OCI-LY3 (cell line): ENCODE measurements at regions not wholly inside any gene's neighbourhood (a gene's known extent, or its start where the extent isn't known, plus 50 kb on each side); places are given as distances from the start of the nearest gene placed in this dataset.
A peak's percentile ranks its signal among the peaks of the same experiment; 100 is the strongest.

Experiments used
- H2AFZ ChIP-seq: fragments of 200-600, 300-600 bp; shearing (Covaris generic); 2 replicates; pipeline ENCODE4 v1.6.0; 2014; ENCODE audit warnings: antibody characterized with exemption, low read depth, low read length
- H3K27ac ChIP-seq: fragments of 200-600, 300-600 bp; sonication (generic); 2 replicates; pipeline ENCODE4 v1.5.1; 2014; ENCODE audit warnings: mild to moderate bottlenecking, low read length, moderate library complexity, mixed read lengths
- H3K27me3 ChIP-seq: fragments of 200-600, 300-600 bp; sonication (generic); 2 replicates; pipeline ENCODE4 v1.6.1; 2014; ENCODE audit warnings: low read depth, low read length, mixed read lengths
- H3K36me3 ChIP-seq: fragments of 200-600, 300-600 bp; sonication (generic); replicated peaks from 2 replicates; pipeline ENCODE3; 2014; ENCODE audit warnings: low read depth, low read length, mixed read lengths
- H3K4me1 ChIP-seq: fragments of 300-600, 200-600 bp; sonication (generic); 2 replicates; pipeline ENCODE4 v1.6.1; 2014; ENCODE audit warnings: low read length, mixed read lengths
- H3K4me2 ChIP-seq: fragments of 200-600, 300-600 bp; sonication (generic); 2 replicates; pipeline ENCODE4 v1.6.1; 2014; ENCODE audit warnings: low read length, mixed read lengths
- H3K4me3 ChIP-seq: fragments of 300-600, 200-600 bp; sonication (generic); 2 replicates; pipeline ENCODE4 v1.5.1; 2014; ENCODE audit warnings: antibody characterized with exemption, mild to moderate bottlenecking, low read length, moderate library complexity
- H3K79me2 ChIP-seq: fragments of 300-600, 200-600 bp; shearing (Covaris generic); 2 replicates; pipeline ENCODE4 v1.6.1; 2014; ENCODE audit warnings: mild to moderate bottlenecking, low read length, mixed read lengths
- H3K9ac ChIP-seq: fragments of 300-600, 200-600 bp; shearing (Covaris generic); 2 replicates; pipeline ENCODE4 v1.6.0; 2014; ENCODE audit warnings: mild to moderate bottlenecking, low read length, moderate library complexity
- H3K9me3 ChIP-seq: fragments of 200-600, 300-600 bp; shearing (Covaris generic); 2 replicates; pipeline ENCODE4 v1.6.1; 2014; ENCODE audit warnings: low read length, mixed read lengths; ENCODE audit not compliant: insufficient read depth
- H4K20me1 ChIP-seq: fragments of 200-600, 300-600 bp; sonication (generic); 2 replicates; pipeline ENCODE4 v1.6.1; 2016; ENCODE audit warnings: low read length, mixed read lengths; ENCODE audit not compliant: insufficient read depth
- EZH2phosphoT487 ChIP-seq: fragments of 200-600 bp; shearing (Covaris generic); IDR thresholded peaks from 2 replicates; pipeline ENCODE4 v1.6.1; 2018; ENCODE audit warnings: antibody characterized with exemption, mixed run types, low read depth
- TF ChIP-seq, protein P1 (sequence below): fragments of 200-600, 300-600 bp; sonication (generic); IDR thresholded peaks from 2 replicates; pipeline ENCODE4 v1.5.1; 2014; ENCODE audit warnings: antibody characterized with exemption, low read length, low read depth

DNA sequence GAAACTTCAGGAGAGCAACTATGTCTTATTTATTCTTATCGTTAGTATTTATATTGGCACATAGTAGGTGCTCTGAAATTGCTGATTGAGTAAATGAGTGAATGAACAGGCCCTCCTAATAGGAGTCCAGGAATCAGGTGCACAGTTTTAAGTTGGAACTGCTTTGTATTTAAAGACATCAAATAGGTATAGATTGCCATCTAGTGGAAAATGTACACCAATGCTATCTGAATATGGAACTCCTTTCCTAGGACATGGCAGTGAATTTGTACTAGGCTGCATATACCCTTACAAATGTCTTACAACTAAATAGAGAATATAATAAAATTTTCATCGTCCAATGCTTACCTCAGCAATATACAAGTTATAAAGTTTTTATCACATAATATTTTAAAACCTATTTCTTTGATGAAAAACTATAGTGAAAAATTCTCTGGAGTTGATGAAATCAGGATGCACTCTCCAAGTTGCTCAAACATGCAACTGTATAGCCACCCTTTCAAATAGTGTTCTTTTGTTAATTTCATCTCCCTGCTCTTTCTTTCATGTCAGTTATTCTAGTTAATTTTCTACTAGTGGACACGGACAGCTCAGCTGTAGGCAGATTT, 318.9 kb upstream of the SYT4 start:
- Histone ChIP-seq H4K20me1 (no peaks in the 10 kb centered on the region), H3K4me1 (peaks cover 68% of the 10 kb centered on the region), H3K9me3 (no peaks in the 10 kb centered on the region), H3K79me2 (no peaks in the 10 kb centered on the region), H2AFZ (peak overlapping the region; percentile 9; the same call in 1 of the 2 replicates), H3K36me3 (no peaks in the 10 kb centered on the region), H3K27ac (peak overlapping the region; percentile 1; the same call in 1 of the 2 replicates), H3K4me2 (no peak overlapping the region), H3K9ac (peak overlapping the region; percentile 16; the same call in 1 of the 2 replicates), H3K27me3 (no peaks in the 10 kb centered on the region), H3K4me3 (no peak overlapping the region)
- TF ChIP-seq, protein P1, sequence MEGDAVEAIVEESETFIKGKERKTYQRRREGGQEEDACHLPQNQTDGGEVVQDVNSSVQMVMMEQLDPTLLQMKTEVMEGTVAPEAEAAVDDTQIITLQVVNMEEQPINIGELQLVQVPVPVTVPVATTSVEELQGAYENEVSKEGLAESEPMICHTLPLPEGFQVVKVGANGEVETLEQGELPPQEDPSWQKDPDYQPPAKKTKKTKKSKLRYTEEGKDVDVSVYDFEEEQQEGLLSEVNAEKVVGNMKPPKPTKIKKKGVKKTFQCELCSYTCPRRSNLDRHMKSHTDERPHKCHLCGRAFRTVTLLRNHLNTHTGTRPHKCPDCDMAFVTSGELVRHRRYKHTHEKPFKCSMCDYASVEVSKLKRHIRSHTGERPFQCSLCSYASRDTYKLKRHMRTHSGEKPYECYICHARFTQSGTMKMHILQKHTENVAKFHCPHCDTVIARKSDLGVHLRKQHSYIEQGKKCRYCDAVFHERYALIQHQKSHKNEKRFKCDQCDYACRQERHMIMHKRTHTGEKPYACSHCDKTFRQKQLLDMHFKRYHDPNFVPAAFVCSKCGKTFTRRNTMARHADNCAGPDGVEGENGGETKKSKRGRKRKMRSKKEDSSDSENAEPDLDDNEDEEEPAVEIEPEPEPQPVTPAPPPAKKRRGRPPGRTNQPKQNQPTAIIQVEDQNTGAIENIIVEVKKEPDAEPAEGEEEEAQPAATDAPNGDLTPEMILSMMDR = peak; percentile 98
- no peak for TF ChIP-seq EZH2phosphoT487

DNA sequence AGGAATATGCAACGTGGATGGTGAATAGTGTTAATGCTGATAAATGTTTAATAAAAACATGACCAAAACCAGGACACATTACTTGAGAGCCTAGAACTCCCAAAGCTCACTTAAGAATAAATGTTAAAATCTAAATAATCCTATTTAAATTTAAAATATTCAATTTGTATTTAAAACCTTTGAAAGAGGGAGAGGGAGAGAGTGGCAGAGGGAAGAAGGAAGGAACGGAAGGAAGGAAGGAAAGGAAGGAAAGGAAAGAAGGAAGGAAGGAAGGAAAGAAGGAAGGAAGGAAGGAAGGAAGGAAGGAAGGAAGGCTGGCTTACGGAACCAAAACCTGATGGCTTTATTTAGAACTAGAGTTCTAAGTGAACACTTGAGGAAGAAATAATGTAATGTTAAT, 324.1 kb upstream of the SYT4 start:
- Histone ChIP-seq H3K9ac (no peak overlapping the region), H3K79me2 (no peaks in the 10 kb centered on the region), H3K9me3 (peaks cover 31% of the 10 kb centered on the region), H3K27me3 (no peaks in the 10 kb centered on the region), H3K4me2 (no peak overlapping the region), H3K36me3 (peaks cover 8% of the 10 kb centered on the region), H3K4me1 (peaks cover 21% of the 10 kb centered on the region), H2AFZ (no peak overlapping the region), H3K4me3 (no peak overlapping the region), H3K27ac (no peak overlapping the region), H4K20me1 (no peaks in the 10 kb centered on the region)
- no peak for TF ChIP-seq EZH2phosphoT487
- TF ChIP-seq, protein P1 = no peak

- Histone ChIP-seq H3K4me3 (no peak overlapping the region), H3K9ac (no peak overlapping the region), H2AFZ (no peak overlapping the region), H3K27me3 (no peaks in the 10 kb centered on the region), H3K36me3 (peaks cover 12% of the 10 kb centered on the region), H3K4me1 (no peaks in the 10 kb centered on the region), H3K4me2 (no peak overlapping the region), H3K27ac (no peak overlapping the region), H3K9me3 (peaks cover 35% of the 10 kb centered on the region), H3K79me2 (no peaks in the 10 kb centered on the region), H4K20me1 (no peaks in the 10 kb centered on the region)
- TF ChIP-seq EZH2phosphoT487 = no peak
- TF ChIP-seq, protein P1 = no peak
Measured at GRCh38 chr18:43605224-43605623, 327.9 kb upstream of the SYT4 start.

- H3K36me3 ChIP-seq = peaks cover 12% of the 10 kb centered on the region
- no peak overlapping the region for H3K27ac ChIP-seq
- TF ChIP-seq, protein P1 = no peak
- TF ChIP-seq EZH2phosphoT487 = no peak
- H3K9ac ChIP-seq = no peak overlapping the region
- H3K4me1 ChIP-seq = no peaks in the 10 kb centered on the region
- H3K4me2 ChIP-seq = no peak overlapping the region
- H3K4me3 ChIP-seq = no peak overlapping the region
- H3K9me3 ChIP-seq = peaks cover 35% of the 10 kb centered on the region
- H3K27me3 ChIP-seq = no peaks in the 10 kb centered on the region
- H3K79me2 ChIP-seq = no peaks in the 10 kb centered on the region
- H2AFZ ChIP-seq = no peak overlapping the region
- H4K20me1 ChIP-seq = no peaks in the 10 kb centered on the region
Measured at GRCh38 chr18:43606795-43607194, 329.5 kb upstream of the SYT4 start.
